GM23248 (cell line): ENCODE measurements at regions not wholly inside any gene's neighbourhood (a gene's known extent, or its start where the extent isn't known, plus 50 kb on each side); places are given as distances from the start of the nearest gene placed in this dataset.
A peak's percentile ranks its signal among the peaks of the same experiment; 100 is the strongest.

ENCODE experiments used
- DNase-seq: peaks from one replicate; pipeline ENCODE4 v3.0.0-alpha.2; 2015
- H2AFZ ChIP-seq: fragments of 200-600 bp; sonication (generic); 2 replicates; pipeline ENCODE4 v1.6.1; 2016; ENCODE audit warnings: antibody characterized with exemption
- H3F3A ChIP-seq: fragments of 200-600 bp; sonication (generic); 2 replicates; pipeline ENCODE4 v1.6.1; 2016; ENCODE audit warnings: mild to moderate bottlenecking, antibody characterized with exemption, mixed run types; ENCODE audit not compliant: insufficient read depth
- H3K27ac ChIP-seq: fragments of 200-600 bp; sonication (generic); 2 replicates; pipeline ENCODE4 v1.5.1; 2016; ENCODE audit warnings: mild to moderate bottlenecking
- H3K27me3 ChIP-seq: fragments of 200-600 bp; sonication (generic); replicated peaks from 2 replicates; pipeline ENCODE4 v1.6.1; 2016; ENCODE audit warnings: mild to moderate bottlenecking; ENCODE audit not compliant: insufficient read depth
- H3K36me3 ChIP-seq: fragments of 200-600 bp; sonication (generic); 2 replicates; pipeline ENCODE4 v1.6.1; 2016; ENCODE audit warnings: low read depth, mild to moderate bottlenecking
- H3K4me1 ChIP-seq: fragments of 200-600 bp; sonication (generic); 2 replicates; pipeline ENCODE4 v1.6.1; 2016; ENCODE audit warnings: mild to moderate bottlenecking; ENCODE audit not compliant: insufficient read depth
- H3K4me2 ChIP-seq: fragments of 200-600 bp; sonication (generic); one replicate; pipeline ENCODE4 v1.6.1; 2016; ENCODE audit warnings: mild to moderate bottlenecking; ENCODE audit not compliant: unreplicated experiment
- H3K4me3 ChIP-seq: fragments of 200-600 bp; sonication (generic); 2 replicates; pipeline ENCODE4 v1.5.1; 2016; ENCODE audit warnings: mild to moderate bottlenecking
- H3K79me2 ChIP-seq: fragments of 200-600 bp; sonication (generic); 2 replicates; pipeline ENCODE4 v1.6.1; 2016; ENCODE audit warnings: mild to moderate bottlenecking; ENCODE audit not compliant: insufficient read depth
- H3K9ac ChIP-seq: fragments of 200-600 bp; sonication (generic); 2 replicates; pipeline ENCODE4 v1.6.1; 2016; ENCODE audit warnings: mild to moderate bottlenecking
- H3K9me2 ChIP-seq: fragments of 200-600 bp; sonication (generic); 2 replicates; pipeline ENCODE4 v1.6.1; 2016; ENCODE audit warnings: mixed run types, mild to moderate bottlenecking, moderate library complexity; ENCODE audit not compliant: insufficient read depth
- H3K9me3 ChIP-seq: fragments of 200-600 bp; sonication (generic); one replicate; pipeline ENCODE4 v1.6.1; 2017; ENCODE audit warnings: low read depth
- H4K20me1 ChIP-seq: fragments of 200-600 bp; sonication (generic); 2 replicates; pipeline ENCODE4 v1.6.0; 2016; ENCODE audit not compliant: insufficient read depth
- EZH2 ChIP-seq: fragments of 200-600 bp; sonication (generic); IDR thresholded peaks from 2 replicates; pipeline ENCODE4 v1.6.1; 2018; ENCODE audit warnings: antibody characterized with exemption, mild to moderate bottlenecking; ENCODE audit not compliant: insufficient read depth, poor library complexity, severe bottlenecking
- EZH2phosphoT487 ChIP-seq: fragments of 200-600 bp; sonication (generic); IDR thresholded peaks from 2 replicates; pipeline ENCODE4 v1.6.1; 2018; ENCODE audit warnings: antibody characterized with exemption, moderate library complexity, mild to moderate bottlenecking, low read depth; ENCODE audit not compliant: insufficient read depth
- WGBS, 2 experiments: methylation state at CpG; one replicate each; pipeline ENCODE4 v1.1.6; 2015 to 2017; ENCODE audit warnings: low lambda C conversion rate in 2 of 2, low coverage in 1 of 2; ENCODE audit errors: missing lambda C conversion rate in 2 of 2; 5-methylcytosine and 5-hydroxymethylcytosine counted together
- in situ Hi-C: fragments of 300-500 bp; cut with MboI; formaldehyde crosslinking; loops from 2 replicates; pipeline ENCODE4 v1.15.0; 2020

DNA sequence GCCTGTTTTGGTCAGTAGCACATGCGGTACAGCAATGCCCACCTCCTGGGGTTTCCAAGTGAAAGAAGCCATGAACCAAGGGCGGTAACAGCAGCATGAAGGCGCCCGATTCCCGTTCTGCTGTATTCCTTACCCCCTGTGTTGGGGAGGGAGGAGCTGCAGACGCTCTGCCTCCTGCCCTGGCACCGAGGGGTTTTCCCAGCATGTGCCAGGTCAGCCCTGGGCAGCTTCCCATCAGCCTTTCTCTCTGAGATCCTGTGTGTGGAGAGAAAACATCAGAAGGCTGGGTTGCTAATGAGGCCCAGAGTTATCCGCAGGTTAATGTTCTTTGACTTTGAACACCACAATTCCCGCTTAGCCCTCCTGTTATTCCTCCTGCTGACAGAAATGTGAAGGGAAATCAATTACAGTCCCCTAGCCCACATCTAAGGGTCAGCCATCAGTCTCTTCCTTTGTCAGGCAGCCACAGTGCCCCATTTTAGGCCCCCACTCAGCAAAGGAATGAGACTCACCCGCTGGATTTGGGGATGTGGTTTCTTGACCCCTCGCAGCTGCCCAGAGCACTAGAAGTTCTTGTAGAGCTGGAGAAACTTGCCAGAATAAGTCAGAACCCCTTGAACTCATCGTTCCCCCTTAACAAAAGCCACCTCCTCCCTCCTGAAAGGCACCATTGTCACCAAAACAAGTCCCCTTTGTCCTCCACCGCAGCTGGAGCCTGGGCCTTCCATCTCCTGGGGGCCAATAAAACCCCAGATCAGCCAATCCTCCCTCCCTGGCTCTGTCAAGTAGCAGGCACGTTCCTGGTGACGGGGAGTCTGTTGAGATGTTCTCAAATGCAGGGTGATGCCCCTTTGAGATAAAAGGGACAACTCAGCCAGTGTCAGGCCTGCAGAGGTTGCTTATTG lies 168.5 kb downstream of the KATNIP start:
- Histone ChIP-seq H3K4me3 (no peak overlapping the region), H3K4me2 (no peak overlapping the region), H3K27ac (no peak overlapping the region), H3K9me2 (no peaks in the 10 kb centered on the region), H3K4me1 (peaks cover 14% of the 10 kb centered on the region), H3K79me2 (no peaks in the 10 kb centered on the region), H3K36me3 (0 out of 2 replicates have a peak, but pooled peaks cover 3% of the 10 kb centered on the region), H4K20me1 (no peaks in the 10 kb centered on the region), H3K27me3 (no peaks in the 10 kb centered on the region), H2AFZ (no peak overlapping the region), H3K9me3 (no peaks in the 10 kb centered on the region), H3K9ac (no peak overlapping the region), H3F3A (peaks cover 22% of the 10 kb centered on the region)
- no peak for TF ChIP-seq EZH2
- TF ChIP-seq EZH2phosphoT487: no peak
- no peak for DNase-seq
- in situ Hi-C loops: no loop called here
- 91 to 97% methylated on average over 13 to 15 of the region's 15 CpGs for WGBS, 2 experiments

DNA sequence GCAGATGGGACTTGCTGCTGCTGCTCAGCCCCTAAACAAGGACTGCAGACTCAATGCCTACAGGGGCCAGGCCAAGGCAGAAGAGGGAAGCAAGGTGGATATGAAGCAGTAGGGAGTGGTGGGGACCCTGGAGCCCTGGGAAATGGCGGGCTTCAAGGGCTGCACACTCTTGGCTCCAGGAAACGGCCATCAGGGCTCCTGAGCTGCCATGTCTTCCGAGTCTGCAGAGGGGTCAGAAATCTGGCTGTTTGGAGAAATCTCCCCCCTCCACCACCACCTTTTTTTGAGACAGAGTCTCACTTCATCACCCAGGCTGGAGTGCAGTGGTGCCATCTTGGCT lies 169.1 kb downstream of the KATNIP start:
- Histone ChIP-seq H3K27me3 (no peaks in the 10 kb centered on the region), H3K4me1 (peaks cover 14% of the 10 kb centered on the region), H3F3A (peaks cover 22% of the 10 kb centered on the region), H3K79me2 (no peaks in the 10 kb centered on the region), H3K27ac (no peak overlapping the region), H3K9me2 (no peaks in the 10 kb centered on the region), H3K36me3 (0 out of 2 replicates have a peak, but pooled peaks cover 3% of the 10 kb centered on the region), H4K20me1 (no peaks in the 10 kb centered on the region), H3K9me3 (no peaks in the 10 kb centered on the region), H2AFZ (no peak overlapping the region), H3K4me3 (no peak overlapping the region), H3K4me2 (no peak overlapping the region), H3K9ac (no peak overlapping the region)
- in situ Hi-C loops: no loop called here
- no peak for TF ChIP-seq EZH2
- no peak for TF ChIP-seq EZH2phosphoT487
- no peak for DNase-seq
- WGBS, 2 experiments: 90 to 93% methylated on average over 3 of the region's 3 CpGs

GRCh38 chr16:27720731-27721530 lies 171.0 kb downstream of the KATNIP start:
- Histone ChIP-seq H3K4me3 (no peak overlapping the region), H3K4me2 (no peak overlapping the region), H4K20me1 (no peaks in the 10 kb centered on the region), H3K36me3 (0 out of 2 replicates have a peak, but pooled peaks cover 3% of the 10 kb centered on the region), H2AFZ (peak overlapping the region; percentile 73), H3K79me2 (no peaks in the 10 kb centered on the region), H3K27ac (peak overlapping the region; percentile 39), H3F3A (peaks cover 22% of the 10 kb centered on the region), H3K9me2 (no peaks in the 10 kb centered on the region), H3K9me3 (no peaks in the 10 kb centered on the region), H3K9ac (peak overlapping the region; percentile 34), H3K4me1 (peaks cover 14% of the 10 kb centered on the region), H3K27me3 (no peaks in the 10 kb centered on the region)
- in situ Hi-C loops: no loop called here
- DNase-seq: peak; percentile 9
- TF ChIP-seq EZH2phosphoT487: no peak
- TF ChIP-seq EZH2: no peak
- WGBS, 2 experiments: 26 to 30% methylated on average over 20 of the region's 20 CpGs

DNA sequence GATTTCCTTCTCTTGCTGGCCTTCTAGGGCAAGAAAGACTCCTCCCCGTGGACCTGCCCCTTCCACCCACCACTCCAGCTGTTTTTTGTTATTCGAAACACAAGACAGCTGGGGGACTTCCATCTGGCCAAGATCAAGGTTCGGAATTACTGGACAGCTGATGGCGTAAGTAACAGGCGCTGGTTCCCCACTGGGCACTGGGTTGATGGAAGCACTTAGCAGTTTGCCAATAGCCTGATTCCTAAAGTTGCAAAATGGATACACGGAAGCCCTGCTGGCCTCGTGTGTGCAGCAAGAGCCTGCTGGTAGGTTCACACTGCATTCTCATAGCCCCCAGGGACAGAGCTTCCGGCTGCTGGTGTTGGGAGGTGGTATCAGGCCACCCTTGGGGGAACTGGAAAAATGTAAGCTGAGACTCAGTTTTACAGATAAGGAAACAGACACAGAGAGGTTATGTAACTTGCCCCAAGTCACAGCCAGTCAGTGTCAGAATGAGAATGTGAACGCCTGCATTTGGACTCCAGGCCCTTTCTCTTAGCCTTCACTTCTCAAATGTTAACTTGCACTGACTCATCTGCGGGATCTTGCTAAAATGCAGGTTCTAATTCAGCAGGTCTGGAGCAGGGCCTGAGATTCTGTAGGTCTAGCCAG lies 171.7 kb downstream of the KATNIP start:
- no peaks in the 10 kb centered on the region for H3K27me3 ChIP-seq
- in situ Hi-C loops: no loop called here
- H3K27ac ChIP-seq: peak overlapping the region; percentile 39
- no peak overlapping the region for H3K4me2 ChIP-seq
- whole genome bisulfite sequencing, 2 experiments: 10 to 15% methylated on average over 10 of the region's 10 CpGs
- no peaks in the 10 kb centered on the region for H3K9me2 ChIP-seq
- peaks cover 22% of the 10 kb centered on the region for H3F3A ChIP-seq
- no peak for TF ChIP-seq EZH2
- no peak for TF ChIP-seq EZH2phosphoT487
- 0 out of 2 replicates have a peak, but pooled peaks cover 3% of the 10 kb centered on the region for H3K36me3 ChIP-seq
- no peaks in the 10 kb centered on the region; the same call in 1 of the 2 replicates for H4K20me1 ChIP-seq
- peak overlapping the region; percentile 73 for H2AFZ ChIP-seq
- no peaks in the 10 kb centered on the region for H3K79me2 ChIP-seq
- H3K4me3 ChIP-seq: no peak overlapping the region
- peak overlapping the region; percentile 34; the same call in 1 of the 2 replicates for H3K9ac ChIP-seq
- peak; percentile 81 for DNase-seq
- H3K4me1 ChIP-seq: peaks cover 14% of the 10 kb centered on the region
- H3K9me3 ChIP-seq: no peaks in the 10 kb centered on the region
